ENCODE measurements at regions not wholly inside any gene's neighbourhood (a gene's known extent, or its start where the extent isn't known, plus 50 kb on each side); places are given as distances from the start of the nearest gene placed in this dataset.

GRCh38 chr12:58026897-58027891, 85.8 kb downstream of the ATP23 start:
- no peak for TF ChIP-seq CTCF (IDR thresholded peaks at IDR 0.05)
- DNase-seq = no peak
- no peaks in the 10 kb centered on the region for H3K27me3 ChIP-seq
- H3K27ac ChIP-seq = no peak overlapping the region
- 62 to 82% methylated on average over 9 of the region's 9 CpGs for WGBS, 2 donors
- no peaks in the 10 kb centered on the region for H3K36me3 ChIP-seq
- no peak for ATAC-seq
- intact Hi-C loops (cut with DNase I) = no loop called here
- no peak for FAIRE-seq
- no peak overlapping the region for H3K4me3 ChIP-seq
- H3K9me3 ChIP-seq = no peaks in the 10 kb centered on the region
- H3K4me1 ChIP-seq = no peaks in the 10 kb centered on the region

GRCh38 chr12:58028294-58028693, 86.9 kb downstream of the ATP23 start:
- no peaks in the 10 kb centered on the region for H3K4me1 ChIP-seq
- H3K36me3 ChIP-seq = no peaks in the 10 kb centered on the region
- no peak overlapping the region for H3K4me3 ChIP-seq
- DNase-seq (no peak), ATAC-seq (no peak), FAIRE-seq (no peak)
- no peaks in the 10 kb centered on the region for H3K9me3 ChIP-seq
- TF ChIP-seq CTCF (IDR thresholded peaks at IDR 0.05) = no peak
- H3K27me3 ChIP-seq = no peaks in the 10 kb centered on the region
- 76 to 78% methylated on average over 3 of the region's 3 CpGs for WGBS, 2 donors
- H3K27ac ChIP-seq = no peak overlapping the region
- intact Hi-C loops (cut with DNase I) = no loop called here

- intact Hi-C loops (cut with DNase I) = no loop called here
- H3K4me1 ChIP-seq = no peaks in the 10 kb centered on the region
- H3K4me3 ChIP-seq = no peak overlapping the region
- ATAC-seq (no peak), FAIRE-seq (no peak), DNase-seq (no peak)
- no peak overlapping the region for H3K27ac ChIP-seq
- 97 to 100% methylated on average over 1 of the region's 1 CpG for WGBS, 2 donors
- H3K36me3 ChIP-seq = no peaks in the 10 kb centered on the region
- H3K27me3 ChIP-seq = no peaks in the 10 kb centered on the region
- no peaks in the 10 kb centered on the region for H3K9me3 ChIP-seq
- no peak for TF ChIP-seq CTCF (IDR thresholded peaks at IDR 0.05)
Measured at GRCh38 chr12:58029260-58029659, 87.9 kb downstream of the ATP23 start.

GRCh38 chr12:58030566-58031279, 89.4 kb downstream of the ATP23 start:
- no peaks in the 10 kb centered on the region for H3K9me3 ChIP-seq
- no peaks in the 10 kb centered on the region for H3K4me1 ChIP-seq
- H3K36me3 ChIP-seq = no peaks in the 10 kb centered on the region
- no peak for FAIRE-seq
- 84 to 90% methylated on average over 4 of the region's 4 CpGs for WGBS, 2 donors
- no peak for ATAC-seq
- intact Hi-C loops (cut with DNase I) = no loop called here
- H3K4me3 ChIP-seq = no peak overlapping the region
- TF ChIP-seq CTCF (IDR thresholded peaks at IDR 0.05) = no peak
- no peak for DNase-seq
- H3K27me3 ChIP-seq = no peaks in the 10 kb centered on the region
- H3K27ac ChIP-seq = no peak overlapping the region
